Mesodermal cell (in vitro differentiated cells): ENCODE measurements at regions not wholly inside any gene's neighbourhood (a gene's known extent, or its start where the extent isn't known, plus 50 kb on each side); places are given as distances from the start of the nearest gene placed in this dataset.

Experiments
- H3K27ac ChIP-seq: 2 replicates; pipeline ENCODE4 v1.7.0; 2013; ENCODE audit warnings: mild to moderate bottlenecking, low read depth, low read length, moderate library complexity; ENCODE audit not compliant: severe bottlenecking
- H3K36me3 ChIP-seq: 2 replicates; pipeline ENCODE4 v1.7.1; 2013; ENCODE audit warnings: mild to moderate bottlenecking, low read length, moderate library complexity; ENCODE audit not compliant: control insufficient read depth, insufficient read depth
- H3K4me1 ChIP-seq: one replicate; pipeline ENCODE4 v1.7.1; 2013; ENCODE audit warnings: mild to moderate bottlenecking, low read length; ENCODE audit not compliant: insufficient read depth, control insufficient read depth, poor library complexity, severe bottlenecking
- H3K4me3 ChIP-seq: 2 replicates; pipeline ENCODE4 v1.7.0; 2013; ENCODE audit warnings: low read length, control low read depth, mild to moderate bottlenecking; ENCODE audit not compliant: insufficient read depth, poor library complexity, severe bottlenecking; ENCODE audit errors: extremely low read depth
- H3K9me3 ChIP-seq: 2 replicates; pipeline ENCODE4 v1.7.1; 2013; ENCODE audit warnings: mild to moderate bottlenecking, low read length, moderate library complexity; ENCODE audit not compliant: control insufficient read depth
- WGBS, 2 experiments: methylation state at CpG; one replicate each; pipeline ENCODE4 v1.1.5; 2013; ENCODE audit warnings: missing lambda C conversion rate in 2 of 2; ENCODE audit not compliant: insufficient coverage in 2 of 2; 5-methylcytosine and 5-hydroxymethylcytosine counted together

DNA sequence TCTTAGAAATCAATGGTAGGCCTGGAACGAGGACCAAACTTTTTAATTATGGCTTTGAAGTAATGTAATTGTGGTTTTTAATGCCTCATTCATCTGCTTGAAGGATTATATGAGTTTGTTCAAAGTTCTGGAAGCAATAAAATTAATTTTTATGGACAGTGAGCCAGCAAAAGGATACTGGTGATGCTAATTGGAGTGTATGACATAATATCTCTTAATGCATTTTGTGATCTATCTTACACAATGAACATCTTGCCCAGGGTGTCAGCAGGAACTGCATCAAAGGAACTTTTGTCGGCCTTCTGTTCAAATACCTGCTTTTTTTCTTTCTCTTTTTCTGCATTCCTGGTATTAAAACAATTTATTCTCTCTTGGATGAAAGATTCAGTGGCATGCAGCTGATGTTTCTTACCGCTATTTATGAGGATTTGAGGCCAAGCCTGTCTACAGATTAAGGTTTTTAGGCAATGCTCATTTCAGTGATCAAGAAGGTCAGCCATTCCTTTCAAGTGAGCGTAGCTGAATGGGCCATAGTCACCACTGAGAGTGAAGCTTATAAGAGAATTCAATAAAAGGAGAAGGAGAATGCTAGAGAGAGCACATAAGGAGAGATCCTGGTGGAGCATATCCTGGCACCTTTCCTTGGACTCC is 974.8 kb downstream of the SORCS3 start:
- H3K9me3 ChIP-seq, result no peaks in the 10 kb centered on the region
- no peak overlapping the region for H3K27ac ChIP-seq
- no peak overlapping the region for H3K4me3 ChIP-seq
- no peaks in the 10 kb centered on the region for H3K36me3 ChIP-seq
- H3K4me1 ChIP-seq, result no peaks in the 10 kb centered on the region
- WGBS, 2 experiments, result 78 to 92% methylated on average over 2 to 4 of the region's 4 CpGs

DNA sequence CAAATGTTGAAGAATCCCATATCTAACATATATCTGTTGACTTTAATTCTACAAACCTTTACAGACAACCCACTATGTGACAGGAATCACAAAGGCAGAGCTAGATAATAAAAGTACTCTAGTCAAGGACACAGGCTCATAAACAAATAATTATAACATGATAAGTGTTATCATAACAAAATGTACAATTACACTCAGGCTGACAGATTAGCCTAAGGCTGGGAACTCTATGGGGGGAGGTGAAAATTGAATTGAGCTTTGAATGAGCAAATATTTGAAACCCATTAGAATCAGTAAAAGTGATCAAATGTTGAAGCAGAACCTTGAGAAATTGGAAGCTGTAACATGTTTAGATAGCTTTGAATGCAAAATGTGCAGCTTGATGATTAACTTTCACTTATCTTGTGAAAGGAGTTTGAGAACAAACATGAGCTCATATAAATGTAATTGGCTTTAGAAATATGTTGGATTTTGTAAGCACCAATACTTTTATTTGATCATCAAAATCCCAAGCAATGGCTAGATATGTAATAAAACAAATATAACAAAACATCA is 970.2 kb downstream of the SORCS3 start:
- Histone ChIP-seq H3K4me3 (no peak overlapping the region), H3K4me1 (no peaks in the 10 kb centered on the region), H3K27ac (no peak overlapping the region), H3K36me3 (no peaks in the 10 kb centered on the region), H3K9me3 (no peaks in the 10 kb centered on the region)

DNA sequence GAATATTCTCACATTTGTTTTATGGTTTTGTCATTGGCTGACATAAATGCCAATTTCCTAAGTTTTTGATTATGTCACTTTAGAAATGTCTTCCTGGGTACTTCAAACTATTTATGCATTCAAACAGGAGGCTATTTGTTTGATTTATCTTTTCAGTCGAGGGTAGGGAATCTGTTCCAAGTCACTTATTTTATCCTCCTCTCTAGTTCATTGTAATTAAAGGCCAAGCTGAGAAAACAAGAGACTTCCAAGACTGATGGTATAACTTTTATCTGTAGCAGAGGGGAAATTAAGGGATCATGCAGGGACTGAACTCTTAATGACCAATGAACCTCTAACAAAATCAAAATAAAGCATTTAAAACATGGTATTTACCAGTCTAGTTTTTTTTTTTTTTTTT is 968.4 kb downstream of the SORCS3 start:
- Histone ChIP-seq H3K27ac (no peak overlapping the region), H3K4me1 (no peaks in the 10 kb centered on the region), H3K9me3 (no peaks in the 10 kb centered on the region), H3K4me3 (no peak overlapping the region), H3K36me3 (no peaks in the 10 kb centered on the region)
- 100% methylated on average over 1 of the region's 1 CpG; no CpG with 5 or more reads in 1 of the 2 experiments for WGBS, 2 experiments

DNA sequence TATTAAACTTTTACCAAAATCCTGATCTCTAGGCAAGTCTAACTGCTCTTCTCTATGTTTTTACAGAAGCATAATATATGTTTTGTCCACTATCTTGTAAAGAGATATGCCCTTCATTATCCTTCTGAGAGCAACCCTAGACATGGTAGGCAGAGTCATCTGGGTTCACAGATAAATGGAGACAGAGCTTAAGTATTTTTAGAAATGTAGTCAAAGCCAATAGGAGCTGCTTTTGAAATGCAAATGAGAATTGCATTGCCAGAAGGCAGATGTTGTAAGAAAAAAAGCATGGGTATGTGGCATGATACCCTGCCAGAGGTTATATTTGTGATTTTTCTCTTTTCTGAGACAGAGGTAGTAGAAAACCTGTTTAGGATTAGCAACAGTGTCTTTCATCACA is 964.8 kb downstream of the SORCS3 start:
- H3K36me3 ChIP-seq, result no peaks in the 10 kb centered on the region
- H3K4me1 ChIP-seq, result no peaks in the 10 kb centered on the region
- H3K9me3 ChIP-seq, result no peaks in the 10 kb centered on the region
- no peak overlapping the region for H3K27ac ChIP-seq
- no peak overlapping the region for H3K4me3 ChIP-seq

DNA sequence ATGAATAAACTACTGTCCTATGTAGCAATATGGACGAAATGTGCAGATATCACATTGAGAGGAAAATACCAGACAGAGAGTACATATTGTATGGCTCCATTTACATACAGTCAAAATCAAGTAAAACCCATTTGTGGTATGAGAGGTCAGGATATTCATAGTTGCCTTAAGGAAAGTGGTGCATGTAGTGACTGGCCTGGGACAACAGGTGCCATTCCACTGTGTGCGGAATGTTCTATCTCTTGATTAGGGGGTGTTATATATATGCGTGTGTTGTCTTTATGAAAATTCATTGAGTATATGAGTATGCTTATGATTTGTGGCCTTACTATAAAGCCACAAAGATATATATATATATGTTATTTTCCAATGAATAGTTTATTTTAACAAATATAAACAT is 964.0 kb downstream of the SORCS3 start:
- no peaks in the 10 kb centered on the region for H3K4me1 ChIP-seq
- no peak overlapping the region for H3K27ac ChIP-seq
- no peak overlapping the region for H3K4me3 ChIP-seq
- no peaks in the 10 kb centered on the region for H3K36me3 ChIP-seq
- 100% methylated on average over 1 of the region's 3 CpGs; no CpG with 5 or more reads in 1 of the 2 experiments for WGBS, 2 experiments
- H3K9me3 ChIP-seq, result no peaks in the 10 kb centered on the region

DNA sequence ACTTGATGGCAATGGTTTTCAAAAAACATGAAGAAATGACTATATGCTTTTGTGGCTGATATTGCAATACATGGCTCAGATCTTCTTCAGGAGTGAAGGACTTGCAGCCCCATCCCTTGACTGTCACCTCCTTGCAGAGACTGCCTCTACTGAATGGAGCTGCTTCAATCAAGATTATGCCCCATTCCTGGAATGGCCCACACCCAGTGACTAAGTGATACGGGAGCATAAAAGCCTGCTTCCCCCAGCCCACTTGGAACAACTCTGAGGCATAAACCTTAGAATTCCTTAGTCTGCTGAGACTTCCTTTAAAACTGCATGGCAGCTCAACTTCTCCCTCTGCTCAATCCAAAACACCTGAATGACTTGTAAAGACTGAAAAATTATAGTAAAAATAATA is 957.1 kb downstream of the SORCS3 start:
- no peaks in the 10 kb centered on the region for H3K4me1 ChIP-seq
- no peaks in the 10 kb centered on the region for H3K36me3 ChIP-seq
- H3K9me3 ChIP-seq, result no peaks in the 10 kb centered on the region
- no peak overlapping the region for H3K27ac ChIP-seq
- whole genome bisulfite sequencing, 2 experiments, result 89% methylated on average over 1 of the region's 1 CpG; no CpG with 5 or more reads in 1 of the 2 experiments
- H3K4me3 ChIP-seq, result no peak overlapping the region

DNA sequence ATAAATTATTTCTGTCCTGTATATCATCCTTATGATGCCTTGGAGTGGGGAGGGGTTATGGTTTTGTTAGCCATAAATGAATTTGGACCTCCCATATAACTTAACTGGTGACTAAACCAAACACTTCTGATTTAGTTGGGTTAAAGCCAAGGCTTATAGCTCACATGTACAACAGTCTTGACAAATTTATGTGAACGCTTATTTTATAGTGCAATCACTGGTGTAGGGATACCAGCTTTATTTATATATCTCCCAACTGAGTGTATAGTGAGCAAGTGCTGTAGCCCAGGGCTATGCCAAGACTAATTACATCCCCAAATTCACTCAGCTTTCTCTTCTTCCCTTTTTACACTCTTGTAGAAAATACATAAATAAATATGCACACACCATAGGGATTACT is 956.2 kb downstream of the SORCS3 start:
- Histone ChIP-seq H3K4me3 (no peak overlapping the region), H3K36me3 (no peaks in the 10 kb centered on the region), H3K4me1 (no peaks in the 10 kb centered on the region), H3K9me3 (no peaks in the 10 kb centered on the region), H3K27ac (no peak overlapping the region)
- no CpG with 5 or more reads among the region's 1 CpG for whole genome bisulfite sequencing, 2 experiments

DNA sequence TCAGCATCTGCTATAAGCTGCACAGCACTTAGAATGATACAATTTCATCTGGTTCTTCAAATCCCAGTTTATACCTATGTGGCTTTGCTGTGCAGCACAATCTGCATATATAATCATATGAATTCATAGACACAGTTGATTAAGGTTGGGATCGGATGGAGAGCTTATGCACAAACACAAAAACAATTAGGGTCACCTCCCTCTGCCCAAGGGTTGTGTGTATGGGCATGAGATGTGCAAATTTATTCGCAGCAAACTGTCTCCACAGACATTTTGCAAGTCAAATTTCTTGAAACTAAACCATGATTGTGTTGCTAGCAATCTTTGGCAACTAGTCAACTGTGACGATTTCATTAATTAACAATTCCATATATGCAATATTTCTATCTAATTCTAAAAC is 955.7 kb downstream of the SORCS3 start:
- Histone ChIP-seq H3K4me1 (peaks cover 2% of the 10 kb centered on the region), H3K4me3 (no peak overlapping the region), H3K9me3 (no peaks in the 10 kb centered on the region), H3K36me3 (no peaks in the 10 kb centered on the region), H3K27ac (no peak overlapping the region)
- 100% methylated on average over 1 of the region's 3 CpGs; no CpG with 5 or more reads in 1 of the 2 experiments for WGBS, 2 experiments

DNA sequence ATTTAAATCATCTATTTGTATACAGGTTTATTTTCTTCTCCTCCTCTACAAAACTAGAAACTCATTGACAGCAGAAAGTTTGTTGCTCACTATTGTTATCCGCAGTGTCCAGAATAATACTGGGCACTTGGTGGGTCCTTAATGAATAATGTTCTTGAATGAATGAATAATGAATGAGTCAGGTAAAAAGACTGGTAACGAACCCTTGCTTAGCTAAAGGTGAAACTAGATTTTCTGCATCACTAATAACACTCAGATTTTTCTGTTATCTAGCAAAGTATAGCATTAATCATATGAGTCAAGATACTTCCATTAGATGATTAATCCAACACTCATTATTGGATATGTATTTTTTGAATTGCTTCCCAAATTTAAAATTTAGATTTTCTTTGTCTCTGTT is 953.2 kb downstream of the SORCS3 start:
- no peak overlapping the region for H3K4me3 ChIP-seq
- WGBS, 2 experiments, result 100% methylated on average over 1 of the region's 2 CpGs
- peaks cover 3% of the 10 kb centered on the region for H3K4me1 ChIP-seq

DNA sequence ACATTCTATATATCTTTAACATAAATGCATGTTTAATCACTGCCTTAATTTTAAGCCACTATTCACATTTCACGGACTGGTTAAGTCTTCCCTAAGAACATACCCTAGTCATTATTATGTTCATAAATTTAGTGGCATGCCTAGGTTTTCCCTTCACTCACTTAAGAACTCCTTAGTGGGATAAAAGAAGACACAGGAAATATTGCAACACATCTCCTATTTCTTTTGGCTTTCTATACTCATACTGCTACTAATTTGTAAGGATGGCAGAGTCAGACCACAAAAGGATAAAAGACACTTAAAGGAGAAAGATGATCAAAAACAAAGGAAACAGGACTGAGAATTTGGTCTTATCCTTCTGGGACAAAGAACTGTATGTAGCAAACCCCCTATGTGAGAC is 951.4 kb downstream of the SORCS3 start:
- no CpG with 5 or more reads among the region's 1 CpG for WGBS, 2 experiments
- H3K9me3 ChIP-seq, result no peaks in the 10 kb centered on the region
- H3K4me3 ChIP-seq, result no peak overlapping the region
- H3K27ac ChIP-seq, result no peak overlapping the region
- H3K4me1 ChIP-seq, result peaks cover 3% of the 10 kb centered on the region
- H3K36me3 ChIP-seq, result no peaks in the 10 kb centered on the region

More for the DNA sequence above, 953.2 kb downstream of the SORCS3 start:
- H3K9me3 ChIP-seq, result no peaks in the 10 kb centered on the region
- H3K27ac ChIP-seq, result no peak overlapping the region
- no peaks in the 10 kb centered on the region for H3K36me3 ChIP-seq

DNA sequence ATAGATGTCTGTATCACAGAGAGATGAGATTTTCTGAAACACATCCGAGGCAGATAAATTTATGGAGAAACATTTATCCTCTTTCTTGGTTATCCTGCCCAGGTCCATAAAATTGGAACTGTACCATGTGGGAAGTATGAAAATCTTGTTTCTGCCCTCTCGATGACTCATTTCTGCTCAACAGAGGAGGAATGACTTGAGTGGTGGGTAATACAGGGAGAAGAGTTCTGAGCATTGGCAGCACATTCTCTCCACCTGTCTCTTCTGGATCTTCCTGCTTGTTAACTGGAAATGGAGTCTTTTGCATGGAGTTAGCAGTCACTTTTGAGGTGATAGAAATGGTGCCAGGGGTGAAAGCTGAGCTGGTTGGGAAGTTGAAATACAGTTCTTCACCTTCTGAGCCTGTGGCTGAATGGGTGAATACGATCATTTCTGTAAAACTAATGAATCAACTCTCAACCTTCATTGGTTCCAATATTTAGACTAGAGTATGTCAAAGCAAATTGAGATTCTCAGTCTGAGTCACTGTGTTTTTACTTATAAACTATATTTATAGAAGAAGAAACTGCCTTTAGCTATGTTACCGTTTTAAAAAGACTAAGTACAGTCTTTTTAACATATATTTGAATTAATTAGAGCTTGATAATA is 945.5 kb downstream of the SORCS3 start:
- no peak overlapping the region for H3K4me3 ChIP-seq
- no peaks in the 10 kb centered on the region for H3K9me3 ChIP-seq
- WGBS, 2 experiments, result 100% methylated on average over 1 of the region's 4 CpGs
- H3K27ac ChIP-seq, result peak overlapping the region; percentile 55
- peaks cover 7% of the 10 kb centered on the region for H3K4me1 ChIP-seq
- H3K36me3 ChIP-seq, result no peaks in the 10 kb centered on the region
